Left lung (tissue), 4 donors: ENCODE measurements at regions not wholly inside any gene's neighbourhood (a gene's known extent, or its start where the extent isn't known, plus 50 kb on each side); places are given as distances from the start of the nearest gene placed in this dataset.
A peak's percentile ranks its signal among the peaks of the same experiment; 100 is the strongest.

Source experiments
- ATAC-seq: fragments of 200-7000 bp; cut with Tn5 transposase; one replicate; pipeline ENCODE4 v1.9.1; 2020; ENCODE audit warnings: moderate library complexity
- DNase-seq, 4 donors: peaks; one replicate each; pipeline ENCODE4 v3.0.0-alpha.2; 2013 to 2020
- H3K27ac ChIP-seq, 2 donors: fragments of 200-600 bp; sonication (generic) in 1 of 2; one replicate each; pipeline versions ENCODE4 v1.5.0 to v1.8.0; 2020 to 2021
- H3K27me3 ChIP-seq, 2 donors: fragments of 200-600 bp; sonication (generic) in 1 of 2; one replicate each; pipeline versions ENCODE4 v1.5.0 to v1.8.0; 2020 to 2021
- H3K36me3 ChIP-seq, 2 donors: fragments of 200-600 bp; sonication (generic) in 1 of 2; one replicate each; pipeline versions ENCODE4 v1.5.0 to v1.8.0; 2020 to 2021
- H3K4me1 ChIP-seq, 2 donors: fragments of 200-600 bp; one replicate each; pipeline ENCODE4 v1.8.0; 2021
- H3K4me3 ChIP-seq, 2 donors: fragments of 200-600 bp; sonication (generic) in 1 of 2; one replicate each; pipeline versions ENCODE4 v1.5.0 to v1.8.0; 2020 to 2021; ENCODE audit warnings: mild to moderate bottlenecking in 1 of 2
- H3K9me3 ChIP-seq, 2 donors: fragments of 200-600 bp; sonication (generic) in 1 of 2; one replicate each; pipeline versions ENCODE4 v1.5.0 to v1.8.0; 2020 to 2021
- CTCF ChIP-seq, 2 donors: fragments of 200-600 bp; sonication (generic) in 1 of 2; IDR thresholded peaks; one replicate each; pipeline versions ENCODE4 v1.5.0 to v1.8.0; 2021; ENCODE audit warnings: antibody characterized with exemption in 2 of 2
- intact Hi-C, 2 donors: fragments of 100-400 bp; cut with DNase I; formaldehyde crosslinking; loops; one replicate each; pipeline versions ENCODE4 v1.11.2 to v1.14.2; 2022
- donor health status: DM: no; HTN: yes; CAD: no.
- donor health status: DM: no; HTN: no; CAD: no.

GRCh38 chr6:167567142-167568033 is 242.5 kb downstream of the TTLL2 start:
- Histone ChIP-seq H3K27me3 (no peaks in the 10 kb centered on the region), H3K4me1 (peaks cover 0 to 9% of the 10 kb centered on the region in 2 donors), H3K9me3 (no peaks in the 10 kb centered on the region), H3K4me3 (no peak overlapping the region), H3K36me3 (no peaks in the 10 kb centered on the region), H3K27ac (no peak overlapping the region)
- no peak for TF ChIP-seq CTCF (IDR thresholded peaks at IDR 0.05)
- no peak for ATAC-seq
- peak in 1 of 4 donors; percentile 51 for DNase-seq
- intact Hi-C loops = no loop called here

GRCh38 chr6:167568407-167569024 is 243.6 kb downstream of the TTLL2 start:
- intact Hi-C loops = no loop called here
- no peak for TF ChIP-seq CTCF (IDR thresholded peaks at IDR 0.05)
- no peak for ATAC-seq
- DNase-seq = peak in 1 of 4 donors; percentile 68
- no peak overlapping the region for H3K27ac ChIP-seq
- H3K4me3 ChIP-seq = no peak overlapping the region
- no peaks in the 10 kb centered on the region for H3K9me3 ChIP-seq
- H3K27me3 ChIP-seq = no peaks in the 10 kb centered on the region
- no peaks in the 10 kb centered on the region for H3K36me3 ChIP-seq
- peaks cover 3 to 11% of the 10 kb centered on the region in 2 donors for H3K4me1 ChIP-seq

GRCh38 chr6:167569041-167569805 is 244.3 kb downstream of the TTLL2 start:
- no peak for ATAC-seq
- intact Hi-C loops = no loop called here
- no peaks in the 10 kb centered on the region for H3K27me3 ChIP-seq
- DNase-seq = peak in 1 of 4 donors; percentile 73
- H3K4me1 ChIP-seq = peaks cover 3 to 11% of the 10 kb centered on the region in 2 donors
- no peak for TF ChIP-seq CTCF (IDR thresholded peaks at IDR 0.05)
- no peak overlapping the region for H3K4me3 ChIP-seq
- H3K27ac ChIP-seq = no peak overlapping the region
- H3K36me3 ChIP-seq = no peaks in the 10 kb centered on the region
- no peaks in the 10 kb centered on the region for H3K9me3 ChIP-seq

- TF ChIP-seq CTCF (IDR thresholded peaks at IDR 0.05) = no peak
- DNase-seq (peak in 1 of 4 donors; percentile 65), ATAC-seq (no peak)
- H3K36me3 ChIP-seq = no peaks in the 10 kb centered on the region
- no peaks in the 10 kb centered on the region for H3K9me3 ChIP-seq
- no peaks in the 10 kb centered on the region for H3K27me3 ChIP-seq
- H3K4me1 ChIP-seq = peaks cover 3 to 11% of the 10 kb centered on the region in 2 donors
- intact Hi-C loops = no loop called here
- H3K4me3 ChIP-seq = no peak overlapping the region
- H3K27ac ChIP-seq = no peak overlapping the region
Observed at GRCh38 chr6:167569879-167570278, 245.0 kb downstream of the TTLL2 start.
